ENCODE measurements at regions not wholly inside any gene's neighbourhood (a gene's known extent, or its start where the extent isn't known, plus 50 kb on each side); places are given as distances from the start of the nearest gene placed in this dataset.

DNA sequence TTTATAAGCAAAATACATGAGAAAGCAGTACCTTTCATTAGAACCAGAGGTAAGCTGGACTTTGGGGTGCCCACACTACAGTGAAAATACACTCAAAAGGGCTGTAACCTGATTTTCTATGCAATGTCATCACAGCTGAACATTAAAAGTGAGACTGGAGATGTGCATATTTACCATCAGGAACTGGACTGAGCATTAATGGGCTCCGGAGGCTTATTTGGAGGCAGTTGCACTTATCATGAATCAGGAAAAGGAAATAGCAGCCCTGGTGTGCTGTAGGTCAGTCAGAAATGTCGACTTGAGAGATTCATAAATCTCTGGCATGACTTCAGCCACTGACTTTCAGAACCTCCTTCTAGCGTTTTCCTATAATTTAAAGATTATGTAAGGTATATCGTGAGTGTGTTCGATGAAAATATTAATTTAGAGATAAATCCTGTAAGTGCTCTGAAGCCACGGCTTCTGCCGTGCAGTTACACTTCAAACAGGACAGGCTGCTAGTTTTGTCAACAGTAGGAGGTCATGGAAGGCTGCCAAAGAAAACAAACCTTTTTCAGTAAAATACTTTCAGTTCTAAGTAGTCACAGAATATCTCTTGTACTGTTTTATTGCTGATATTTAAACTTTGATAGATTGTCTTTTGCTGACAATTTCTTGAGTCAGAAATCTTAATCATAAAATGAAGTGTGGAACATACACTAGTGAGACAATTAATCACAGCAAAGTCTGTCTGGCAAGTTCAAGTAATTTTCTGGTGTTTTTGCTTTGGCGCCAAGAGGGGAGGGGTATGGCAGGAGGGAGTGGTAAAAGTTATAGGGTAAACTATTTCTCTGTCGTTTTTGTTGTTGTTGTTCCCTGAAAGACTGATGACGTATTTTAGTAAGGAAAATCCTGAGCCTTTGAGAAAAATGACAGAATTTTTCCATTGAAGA, 939.7 kb downstream of the NR2F1-AS1 start:
- TF ChIP-seq, protein P1, sequence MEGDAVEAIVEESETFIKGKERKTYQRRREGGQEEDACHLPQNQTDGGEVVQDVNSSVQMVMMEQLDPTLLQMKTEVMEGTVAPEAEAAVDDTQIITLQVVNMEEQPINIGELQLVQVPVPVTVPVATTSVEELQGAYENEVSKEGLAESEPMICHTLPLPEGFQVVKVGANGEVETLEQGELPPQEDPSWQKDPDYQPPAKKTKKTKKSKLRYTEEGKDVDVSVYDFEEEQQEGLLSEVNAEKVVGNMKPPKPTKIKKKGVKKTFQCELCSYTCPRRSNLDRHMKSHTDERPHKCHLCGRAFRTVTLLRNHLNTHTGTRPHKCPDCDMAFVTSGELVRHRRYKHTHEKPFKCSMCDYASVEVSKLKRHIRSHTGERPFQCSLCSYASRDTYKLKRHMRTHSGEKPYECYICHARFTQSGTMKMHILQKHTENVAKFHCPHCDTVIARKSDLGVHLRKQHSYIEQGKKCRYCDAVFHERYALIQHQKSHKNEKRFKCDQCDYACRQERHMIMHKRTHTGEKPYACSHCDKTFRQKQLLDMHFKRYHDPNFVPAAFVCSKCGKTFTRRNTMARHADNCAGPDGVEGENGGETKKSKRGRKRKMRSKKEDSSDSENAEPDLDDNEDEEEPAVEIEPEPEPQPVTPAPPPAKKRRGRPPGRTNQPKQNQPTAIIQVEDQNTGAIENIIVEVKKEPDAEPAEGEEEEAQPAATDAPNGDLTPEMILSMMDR (IDR thresholded peaks at IDR 0.05; ENCODE audit: low read depth, low read length), result no peak
- TF ChIP-seq POLR2A (IDR thresholded peaks at IDR 0.05; ENCODE audit: extremely low read depth, insufficient read length) (no peak), MYC (IDR thresholded peaks at IDR 0.05; ENCODE audit: low read depth, low read length) (no peak)
- TF ChIP-seq, protein P2, sequence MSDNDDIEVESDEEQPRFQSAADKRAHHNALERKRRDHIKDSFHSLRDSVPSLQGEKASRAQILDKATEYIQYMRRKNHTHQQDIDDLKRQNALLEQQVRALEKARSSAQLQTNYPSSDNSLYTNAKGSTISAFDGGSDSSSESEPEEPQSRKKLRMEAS (IDR thresholded peaks at IDR 0.05; ENCODE audit: low read depth, low read length), result no peak

All from NB4 (cell line).